Endothelial cell of hepatic sinusoid (primary cell): ENCODE measurements at regions not wholly inside any gene's neighbourhood (a gene's known extent, or its start where the extent isn't known, plus 50 kb on each side); places are given as distances from the start of the nearest gene placed in this dataset.
"Not testable (repeated sequence)": the region's sequence is repeated elsewhere in the genome, so short reads cannot be mapped to it uniquely, and the experiment has no call there.

ENCODE experiments used
- in situ Hi-C: cut with HindIII; loops from 2 replicates; pipeline ENCODE4 v1.10.0; 2017; ENCODE audit warnings: low sequenced_read_pairs

DNA sequence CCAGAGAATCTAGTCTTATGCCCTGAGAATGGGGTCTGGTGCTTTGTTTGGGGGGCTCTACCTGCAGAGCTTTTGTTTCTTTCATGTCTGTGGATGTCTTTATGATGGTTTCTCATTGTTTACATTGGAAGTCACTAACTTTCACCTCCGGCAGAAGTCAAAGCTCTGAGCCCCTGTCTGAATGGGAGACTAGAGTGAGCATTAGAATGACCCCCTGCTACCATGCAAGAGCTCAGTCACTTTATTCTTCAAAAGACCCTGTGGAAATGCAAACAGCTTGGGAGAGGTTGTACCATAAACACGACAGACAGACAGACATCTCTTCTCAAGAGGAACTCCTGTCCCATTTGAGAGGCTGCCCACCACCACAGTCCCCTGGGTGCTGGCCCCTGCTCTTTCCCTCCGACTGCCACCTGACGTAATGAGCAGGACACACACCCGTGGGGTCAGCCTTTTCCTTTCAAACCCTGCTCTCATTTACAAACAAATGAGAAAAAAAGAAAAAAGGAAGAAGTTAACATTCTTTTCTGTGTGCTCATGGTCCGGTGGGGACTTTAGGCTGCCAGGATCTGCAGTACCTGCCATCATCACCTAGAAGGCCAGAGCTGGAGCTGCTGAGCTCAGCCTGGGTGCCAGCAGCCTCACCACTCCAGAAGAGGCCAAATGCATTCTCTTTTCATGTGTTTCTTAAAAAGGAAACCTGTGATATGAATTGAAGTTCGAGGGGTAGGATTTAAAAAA lies 91.6 kb downstream of the FZD1 start:
- in situ Hi-C loops: no loop called here

DNA sequence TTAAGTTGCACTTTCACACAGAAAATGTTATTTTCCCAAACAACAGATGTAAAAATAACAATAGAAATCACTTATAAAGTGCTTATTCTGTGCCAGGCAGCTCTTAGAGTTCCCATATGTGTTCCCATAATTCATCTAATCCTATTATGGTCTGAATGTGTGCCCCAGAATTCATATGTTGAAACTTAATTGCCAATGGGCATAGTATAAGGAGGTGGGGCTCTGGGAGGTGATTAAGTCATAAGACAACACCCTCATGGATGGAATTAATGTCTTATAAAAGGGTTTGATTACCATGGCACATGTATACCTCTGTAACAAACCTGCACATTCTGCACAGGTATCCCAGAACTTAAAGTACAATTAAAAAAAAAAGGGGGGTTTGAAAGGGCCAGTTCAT lies 92.7 kb downstream of the FZD1 start:
- in situ Hi-C loops: no loop called here

DNA sequence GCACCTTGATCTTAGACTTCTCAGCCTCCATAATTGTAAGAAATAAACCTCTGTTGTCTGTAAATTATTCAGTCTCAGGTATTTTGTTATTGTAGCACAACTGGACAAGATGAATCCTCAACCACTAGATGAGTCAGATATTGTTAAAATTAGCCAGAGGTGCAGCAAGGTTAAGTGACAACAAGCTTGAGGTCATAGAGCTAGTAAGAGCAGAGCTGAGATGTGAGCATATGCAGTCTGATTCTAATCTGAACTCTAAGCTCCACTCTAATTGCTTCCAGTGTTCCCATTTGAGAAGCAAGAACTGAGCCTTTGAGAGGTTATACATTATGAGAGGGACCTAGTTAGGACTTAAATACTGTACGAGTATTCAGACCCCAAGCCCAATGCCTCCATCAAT lies 93.1 kb downstream of the FZD1 start:
- in situ Hi-C loops: no loop called here

DNA sequence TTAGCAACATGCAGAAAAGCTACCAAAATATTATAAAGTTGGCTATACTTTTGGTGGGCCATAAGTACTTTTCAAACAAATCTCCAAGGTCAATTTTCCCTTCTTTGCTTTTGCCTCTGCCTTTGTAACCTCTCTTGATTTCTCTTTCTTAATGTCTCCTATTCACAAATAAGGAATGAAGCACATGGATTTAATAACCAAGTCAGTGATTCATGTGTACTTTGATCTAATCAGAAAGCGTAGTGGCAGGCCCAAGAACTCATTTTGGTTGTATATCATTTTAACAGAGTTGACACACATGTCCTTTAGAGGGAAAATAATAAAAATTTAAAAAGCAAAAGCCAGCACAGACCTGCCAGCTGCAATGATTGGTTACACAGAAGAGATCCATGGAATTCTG lies 93.7 kb downstream of the FZD1 start:
- in situ Hi-C loops: no loop called here

DNA sequence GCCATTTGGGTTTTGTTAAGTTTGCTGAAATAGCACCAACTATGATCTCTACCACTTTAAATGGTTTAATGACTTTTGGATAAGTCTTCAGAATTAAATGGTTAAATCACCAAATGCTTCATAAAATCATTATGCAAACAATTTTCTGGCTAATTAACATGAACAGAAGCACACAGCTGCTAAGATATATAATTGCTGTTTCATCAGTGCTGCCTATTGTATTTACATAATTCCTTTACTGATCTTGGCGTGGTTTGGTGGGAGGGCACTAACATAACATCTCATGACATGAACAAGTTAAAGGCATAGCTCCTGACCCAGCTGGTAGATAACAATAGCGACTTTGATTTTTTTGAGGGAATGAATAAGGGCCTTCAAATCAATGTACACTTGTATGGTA lies 94.1 kb downstream of the FZD1 start:
- in situ Hi-C loops: no loop called here

DNA sequence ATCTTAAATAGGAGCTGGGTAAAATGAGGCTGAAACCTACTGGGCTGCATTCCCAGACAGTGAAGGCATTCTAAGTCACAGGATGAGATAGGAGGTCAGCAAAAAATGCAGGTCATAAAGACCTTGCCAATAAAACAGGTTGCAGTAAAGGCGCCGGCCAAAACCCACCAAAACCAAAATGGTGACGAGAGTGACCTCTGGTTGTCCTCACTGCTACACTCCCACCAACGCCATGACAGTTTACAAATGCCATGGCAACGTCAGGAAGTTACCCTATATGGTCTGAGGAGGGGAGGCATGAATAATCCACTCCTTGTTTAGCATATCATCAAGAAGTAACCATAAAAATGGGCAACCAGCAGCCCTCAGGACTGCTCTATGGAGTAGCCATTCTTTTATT lies 100.9 kb downstream of the FZD1 start:
- in situ Hi-C loops: not testable (repeated sequence)

DNA sequence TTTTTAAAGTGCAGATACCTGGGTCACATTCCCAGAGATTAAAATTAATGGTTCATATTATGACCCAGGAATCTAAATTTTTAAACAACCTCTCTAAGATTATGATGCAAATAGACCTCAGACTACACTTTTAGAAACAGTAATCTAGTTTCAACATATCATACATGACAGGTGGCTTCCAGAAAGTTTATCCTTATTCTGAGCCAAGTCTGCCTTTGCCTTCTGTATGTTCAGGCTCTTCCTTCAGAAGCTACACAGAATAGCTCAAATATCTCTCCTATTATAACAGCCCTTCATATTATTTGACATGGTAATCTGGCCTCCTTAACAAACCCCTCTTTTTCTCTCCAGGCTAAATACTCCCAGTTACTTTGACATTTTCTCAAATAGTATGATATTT lies 101.9 kb downstream of the FZD1 start:
- in situ Hi-C loops: no loop called here

DNA sequence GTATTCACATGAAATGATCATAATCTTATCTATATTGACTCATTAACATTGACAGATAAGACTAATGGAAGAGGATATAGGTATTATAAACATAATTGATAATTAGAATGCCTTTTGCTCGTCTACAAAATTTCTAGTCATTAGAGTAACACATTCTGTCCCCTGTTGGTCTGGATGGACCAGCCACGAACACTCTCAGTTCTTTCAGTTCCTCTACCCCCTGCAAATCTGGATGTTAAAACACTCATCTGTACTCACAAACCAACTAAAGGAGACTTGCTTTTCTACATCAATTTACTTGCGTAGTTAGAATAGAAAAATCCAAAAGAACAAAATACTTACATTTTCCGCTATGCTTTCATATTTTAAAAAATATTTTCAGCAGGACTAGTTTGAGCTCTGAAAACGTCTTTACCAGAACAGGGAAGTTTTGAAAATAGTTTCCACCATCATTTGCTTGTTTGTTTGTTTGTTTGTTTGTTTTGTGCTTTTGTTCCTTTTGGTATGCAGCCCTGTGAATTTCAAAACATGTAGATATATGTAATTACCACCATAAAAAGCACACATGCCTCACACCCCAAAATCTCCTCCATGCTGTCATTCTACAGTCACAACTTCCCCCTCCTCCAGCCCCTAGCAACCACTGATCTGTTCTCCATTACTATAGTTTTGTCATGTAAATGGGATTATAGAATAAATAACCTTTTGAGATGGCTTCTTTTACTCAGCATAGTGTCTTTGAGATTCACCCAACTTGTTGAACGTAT lies 103.8 kb downstream of the FZD1 start:
- in situ Hi-C loops: no loop called here

DNA sequence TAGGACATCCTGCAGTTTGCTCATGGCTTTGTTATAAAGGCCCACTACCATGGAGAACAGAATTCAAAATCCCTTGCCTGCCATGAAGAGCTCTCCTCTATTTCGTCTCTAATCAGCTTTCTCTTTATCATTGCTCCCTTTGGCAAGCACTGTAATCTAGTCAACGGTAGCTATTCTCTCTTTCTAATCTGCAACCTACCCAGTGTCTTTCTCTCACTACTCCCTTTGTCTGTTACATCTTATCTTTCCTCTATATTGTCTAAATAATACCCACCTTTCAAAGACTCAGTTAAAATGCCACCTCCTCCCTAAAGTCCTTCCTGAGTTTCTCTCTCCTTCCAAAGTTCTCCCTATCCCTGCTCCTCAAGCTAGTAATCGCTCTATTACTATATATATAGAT lies 108.1 kb downstream of the FZD1 start:
- in situ Hi-C loops: no loop called here

DNA sequence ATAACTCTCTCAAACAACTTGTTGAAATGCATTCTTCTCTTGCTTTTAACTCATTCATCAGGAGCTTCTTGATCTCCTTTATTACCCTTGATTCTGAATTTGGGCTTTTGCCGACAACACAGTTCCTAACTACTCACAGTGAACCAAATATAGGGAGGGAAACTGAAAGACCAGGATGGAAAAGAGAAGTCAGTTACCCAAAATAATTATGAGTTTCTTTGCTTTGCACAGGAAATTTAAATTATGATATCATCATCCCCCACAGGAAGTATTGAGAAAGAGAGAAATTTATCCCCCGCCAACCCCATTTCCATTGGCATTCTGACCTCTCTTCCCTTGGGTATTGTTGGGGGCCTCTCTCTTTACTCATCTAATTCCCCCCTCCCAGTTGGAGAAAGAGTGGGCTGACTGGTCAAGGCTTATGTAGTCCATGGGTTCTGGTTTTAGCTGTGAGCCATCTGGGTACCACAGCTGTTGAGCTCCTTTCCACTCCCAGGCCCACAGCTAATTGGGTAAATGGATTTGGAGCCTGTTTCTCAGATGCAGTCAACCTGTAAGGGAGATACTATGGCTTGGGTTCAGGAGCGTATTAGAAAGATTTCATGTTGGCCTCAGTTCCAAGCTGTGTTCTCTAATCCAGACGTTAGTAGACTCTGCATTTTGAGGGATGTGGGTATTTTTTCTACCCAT lies 109.0 kb downstream of the FZD1 start:
- in situ Hi-C loops: no loop called here

DNA sequence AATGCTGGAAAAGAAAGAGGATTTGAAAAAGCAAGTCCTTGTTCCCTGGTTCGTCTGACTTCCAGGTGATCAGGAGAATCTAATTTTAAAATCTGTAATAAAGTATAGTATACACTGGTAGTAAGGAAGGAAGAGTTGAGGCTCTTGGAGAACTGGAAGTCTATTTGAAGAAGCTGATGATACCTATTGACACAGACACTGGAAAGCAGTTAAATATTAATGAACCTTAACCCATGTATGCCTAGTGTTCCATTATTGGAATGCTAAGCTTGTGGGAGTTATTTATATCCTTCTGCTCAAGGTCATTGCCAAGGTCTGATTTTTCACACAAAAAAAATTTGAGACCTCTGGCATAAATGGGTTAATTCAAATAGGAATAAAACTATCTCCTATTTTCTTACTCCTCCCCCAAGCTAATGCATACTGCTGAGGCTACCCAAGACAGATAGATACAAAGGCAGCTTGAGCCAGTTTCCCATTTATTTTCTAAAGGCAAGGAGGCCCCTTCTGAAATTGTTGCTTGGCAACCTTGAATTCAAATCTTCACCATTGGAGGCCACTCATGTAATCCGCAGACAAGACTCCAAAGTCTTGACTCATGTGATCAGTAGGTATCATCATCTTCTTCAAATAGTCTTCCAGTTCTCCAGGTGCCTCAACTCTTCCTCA lies 110.2 kb downstream of the FZD1 start:
- in situ Hi-C loops: no loop called here

DNA sequence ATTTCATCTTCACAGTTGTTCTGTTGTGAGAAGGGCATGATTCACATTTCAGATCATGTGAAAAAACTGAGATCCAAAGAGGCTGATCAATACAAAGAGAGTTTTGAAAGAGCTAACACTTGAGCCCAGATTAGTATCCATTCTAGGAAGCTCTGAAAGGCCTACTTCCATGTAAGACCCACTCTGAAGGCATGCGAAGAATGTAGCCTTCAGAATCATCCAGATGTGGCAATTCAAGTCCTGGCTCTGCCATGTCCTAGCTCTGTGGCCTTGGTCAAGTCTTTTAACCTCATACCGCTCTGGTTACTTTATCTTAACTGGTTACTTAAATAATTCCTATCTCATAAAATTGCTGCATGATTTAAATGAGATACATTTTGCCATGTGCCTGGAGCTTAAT lies 111.1 kb downstream of the FZD1 start:
- in situ Hi-C loops: no loop called here

DNA sequence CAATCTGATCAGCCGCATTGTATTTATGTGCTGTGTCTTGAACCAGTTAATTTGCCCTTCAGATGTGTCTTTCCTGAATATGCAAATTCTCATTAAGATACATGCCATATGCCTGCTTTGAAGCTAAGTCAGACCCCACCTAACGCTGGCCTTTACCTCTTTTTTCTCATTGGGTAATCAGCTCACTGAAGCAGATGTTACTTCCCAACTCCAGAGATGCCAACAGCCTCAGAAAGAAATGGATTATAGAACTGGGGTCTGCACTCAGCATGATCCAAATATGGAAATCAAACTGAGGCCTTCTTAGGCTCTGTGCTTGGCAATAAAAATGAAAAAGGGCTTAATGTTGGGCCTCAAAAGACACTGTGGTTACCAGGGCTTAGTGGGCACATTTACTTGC lies 113.9 kb downstream of the FZD1 start:
- in situ Hi-C loops: no loop called here

DNA sequence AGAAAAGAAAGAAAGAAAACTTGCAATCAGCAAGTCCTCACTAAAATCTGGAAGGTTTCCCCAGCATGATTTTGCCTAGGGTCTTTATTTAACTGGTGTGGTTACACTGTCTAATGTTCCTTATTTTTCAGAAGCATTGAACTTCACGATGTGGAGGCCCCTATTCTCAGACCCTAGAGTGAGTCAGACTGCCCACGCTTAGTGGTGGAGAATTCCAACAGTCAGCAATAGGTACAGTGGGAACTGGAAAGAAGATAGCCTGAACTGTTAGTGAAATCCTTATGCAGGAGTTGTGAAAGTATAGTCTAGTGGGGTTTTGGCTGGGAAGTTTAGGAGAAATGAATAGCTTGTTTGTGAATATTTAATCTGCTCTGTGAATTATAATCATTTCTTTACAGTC lies 115.0 kb downstream of the FZD1 start:
- in situ Hi-C loops: no loop called here

DNA sequence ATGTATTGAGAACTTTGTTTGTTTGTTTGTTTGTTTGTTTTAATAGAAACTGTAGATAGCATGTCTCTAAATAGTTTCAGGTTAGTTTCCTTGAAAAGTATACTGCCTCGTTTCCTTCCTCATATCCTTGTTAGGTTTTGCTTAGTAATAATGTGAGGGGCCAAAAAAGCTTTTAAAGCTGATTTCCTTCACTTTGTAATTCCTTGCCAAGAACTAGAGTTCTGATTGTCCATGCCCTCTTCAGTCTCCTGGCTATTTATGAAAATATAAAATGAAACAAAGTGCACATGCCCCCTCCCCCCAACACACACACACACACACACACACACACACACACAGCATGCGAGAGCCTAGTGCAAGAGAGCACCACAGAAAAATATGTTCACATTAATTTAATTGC lies 115.8 kb downstream of the FZD1 start:
- in situ Hi-C loops: loop anchor here (10.0 kb wide), 1 partner anchor 405 kb away; no protein-coding TSS in a partner anchor

DNA sequence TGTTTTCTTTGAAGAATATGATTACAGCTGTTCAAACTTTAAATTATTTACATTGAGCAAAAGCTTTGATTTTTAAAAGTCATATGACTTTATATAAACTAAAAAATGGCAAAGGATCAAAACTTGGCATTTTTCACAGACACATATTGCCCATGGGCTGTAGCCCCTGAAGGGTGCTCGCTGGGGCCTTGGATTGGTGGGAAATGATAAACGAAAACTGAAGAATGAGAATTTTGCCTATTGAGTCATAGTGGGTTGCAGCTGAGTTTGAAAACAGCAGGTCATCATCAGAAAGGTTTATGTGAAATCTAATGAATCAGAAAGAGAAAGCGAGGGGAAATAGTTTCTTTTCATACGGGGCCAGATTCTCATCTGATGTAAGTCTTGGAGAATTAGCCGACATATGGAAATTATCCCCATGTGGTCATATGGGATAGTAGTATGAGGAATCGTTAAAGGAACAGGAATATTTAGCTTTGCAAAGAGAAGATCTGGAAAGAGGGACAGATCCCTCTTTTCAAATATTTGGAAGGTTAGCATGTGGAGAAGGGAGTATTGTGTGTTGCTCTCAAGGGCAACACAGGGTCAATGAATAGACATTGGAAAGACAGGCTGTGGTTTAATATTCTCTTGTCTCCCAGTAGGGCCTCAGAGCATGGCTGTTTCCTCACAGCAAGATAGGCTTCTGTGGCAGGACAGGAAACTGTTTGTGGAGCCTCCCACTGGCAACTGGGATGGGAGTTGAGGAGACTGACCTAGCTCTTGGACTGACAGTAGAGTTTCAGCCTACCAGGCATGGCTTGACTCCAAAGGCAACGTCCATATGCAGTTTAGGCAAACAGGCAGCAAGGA lies 119.0 kb downstream of the FZD1 start:
- in situ Hi-C loops: loop anchor here (10.0 kb wide), 1 partner anchor 402 kb away; no protein-coding TSS in a partner anchor

DNA sequence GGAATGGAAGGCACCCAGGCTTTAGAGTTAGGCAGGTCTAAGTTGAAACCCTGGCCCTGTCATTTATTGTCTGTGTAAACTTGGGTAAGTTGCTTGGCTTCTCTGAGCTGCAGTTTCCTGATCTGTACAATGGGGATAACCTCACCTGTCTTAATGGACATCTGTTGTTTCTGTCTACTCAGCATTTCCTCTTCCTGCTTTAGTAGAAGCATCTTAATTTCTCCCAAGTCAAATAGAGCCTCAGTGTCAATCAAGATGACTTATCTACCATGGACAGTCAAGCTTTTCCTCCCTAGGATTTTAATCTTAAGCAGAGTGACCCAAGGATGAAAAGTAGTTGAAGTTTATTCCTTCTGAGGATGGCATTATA lies 119.7 kb downstream of the FZD1 start:
- in situ Hi-C loops: loop anchor here (10.0 kb wide), 1 partner anchor 401 kb away; no protein-coding TSS in a partner anchor

DNA sequence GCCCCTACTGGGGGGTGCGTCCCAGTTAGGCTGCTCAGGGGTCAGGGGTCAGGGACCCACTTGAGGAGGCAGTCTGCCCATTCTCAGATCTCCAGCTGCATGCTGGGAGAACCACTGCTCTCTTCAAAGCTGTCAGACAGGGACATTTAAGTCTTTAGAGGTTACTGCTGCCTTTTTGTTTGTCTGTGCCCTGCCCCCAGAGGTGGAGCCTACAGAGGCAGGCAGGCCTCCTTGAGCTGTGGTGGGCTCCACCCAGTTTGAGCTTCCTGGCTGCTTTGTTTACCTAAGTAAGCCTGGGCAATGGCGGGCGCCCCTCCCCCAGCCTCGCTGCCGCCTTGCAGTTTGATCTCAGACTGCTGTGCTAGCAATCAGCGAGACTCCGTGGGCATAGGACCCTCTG lies 130.5 kb downstream of the FZD1 start:
- in situ Hi-C loops: not testable (repeated sequence)

DNA sequence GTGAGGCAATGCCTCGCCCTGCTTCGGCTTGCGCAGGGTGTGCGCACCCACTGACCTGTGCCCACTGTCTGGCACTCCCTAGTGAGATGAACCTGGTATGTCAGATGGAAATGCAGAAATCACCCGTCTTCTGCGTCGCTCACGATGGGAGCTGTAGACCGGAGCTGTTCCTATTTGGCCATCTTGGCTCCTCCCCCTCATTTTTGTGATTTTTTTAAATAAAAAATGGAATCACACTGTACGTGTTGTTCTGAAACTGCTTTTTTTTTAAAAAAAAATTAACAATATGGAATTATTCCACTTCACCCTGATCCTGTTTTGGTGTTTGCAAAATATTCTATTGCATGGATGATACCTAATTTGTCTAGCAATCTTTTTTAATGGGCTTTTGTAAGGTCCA lies 131.1 kb downstream of the FZD1 start:
- in situ Hi-C loops: not testable (repeated sequence)

DNA sequence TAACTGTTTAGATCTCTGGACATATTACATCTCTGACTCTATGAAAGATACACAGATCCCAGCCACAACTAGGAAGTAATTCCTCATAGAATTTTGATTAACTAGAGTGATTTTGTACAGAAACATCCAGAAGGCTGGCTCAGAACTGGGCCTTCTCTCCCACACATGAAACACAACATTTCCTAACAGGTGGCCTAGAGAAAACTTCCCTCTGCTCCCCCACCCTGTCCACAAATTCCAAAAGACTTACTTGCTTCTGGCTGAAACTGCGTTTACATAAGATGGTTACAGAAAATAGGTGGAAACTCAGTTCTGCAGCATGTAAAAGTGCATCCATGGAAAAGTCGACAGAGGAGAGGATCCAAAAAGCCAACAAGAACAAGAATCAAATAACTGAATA lies 132.9 kb downstream of the FZD1 start:
- in situ Hi-C loops: no loop called here
